HG03558 (cell line): ENCODE measurements at regions not wholly inside any gene's neighbourhood (a gene's known extent, or its start where the extent isn't known, plus 50 kb on each side); places are given as distances from the start of the nearest gene placed in this dataset.

ENCODE experiments used
- ATAC-seq: cut with Tn5 transposase; IDR thresholded peaks from one replicate; pipeline ENCODE4 v1.9.1; 2021; ENCODE audit warnings: moderate number of reproducible peaks; ENCODE audit not compliant: unreplicated experiment; ENCODE audit errors: extremely low read depth

DNA sequence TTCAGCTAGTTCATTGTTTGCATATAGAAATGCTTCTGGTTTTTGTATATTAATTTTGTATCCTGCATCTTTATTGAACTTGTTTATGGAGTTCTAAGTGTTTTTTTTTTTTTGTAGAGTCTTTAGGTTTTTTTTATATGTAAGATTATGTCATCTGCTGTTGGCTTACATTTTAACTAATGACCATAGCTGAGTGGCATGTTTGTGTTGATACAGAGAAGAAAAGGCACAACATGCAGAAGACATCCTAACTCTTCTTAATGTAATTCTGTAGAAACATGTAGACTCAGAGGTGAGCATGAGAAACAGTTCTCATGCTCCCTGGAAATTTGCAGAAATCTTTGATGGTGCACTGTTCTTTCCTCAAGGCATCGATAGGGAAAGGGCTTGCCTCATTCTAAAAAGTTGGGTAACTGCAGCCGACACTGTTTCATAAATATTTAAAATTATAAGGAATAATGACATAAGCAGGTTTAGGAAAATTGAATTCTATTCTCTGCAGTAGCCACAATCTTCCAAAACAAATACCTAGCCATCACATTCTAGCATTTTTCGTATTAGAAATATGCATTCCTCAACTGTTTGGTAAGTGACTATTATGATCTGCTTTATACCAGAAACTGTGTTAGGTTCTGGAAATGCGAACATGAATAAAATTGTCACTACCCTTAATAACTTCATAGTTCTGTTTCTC lies 499.6 kb upstream of the KCNMB2 start:
- no peak for ATAC-seq

DNA sequence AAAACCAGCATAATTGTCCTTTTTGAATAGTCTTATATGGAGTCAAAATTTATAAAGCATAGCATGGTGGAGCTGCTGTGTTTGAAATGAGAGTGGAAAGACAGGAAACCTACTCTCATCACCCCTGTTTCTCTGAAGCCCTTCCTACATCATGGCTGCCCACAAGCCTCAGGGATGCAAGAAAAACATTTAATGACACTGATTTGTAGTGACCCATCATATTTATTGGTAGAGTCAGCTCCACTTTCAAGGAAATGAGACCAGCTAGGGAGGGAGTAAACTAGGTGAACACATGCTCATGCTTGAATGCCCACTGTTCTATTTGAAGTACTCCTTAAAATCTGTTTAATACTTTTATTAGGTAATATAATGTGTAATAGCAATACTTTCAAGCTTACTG lies 494.3 kb upstream of the KCNMB2 start:
- no peak for ATAC-seq

DNA sequence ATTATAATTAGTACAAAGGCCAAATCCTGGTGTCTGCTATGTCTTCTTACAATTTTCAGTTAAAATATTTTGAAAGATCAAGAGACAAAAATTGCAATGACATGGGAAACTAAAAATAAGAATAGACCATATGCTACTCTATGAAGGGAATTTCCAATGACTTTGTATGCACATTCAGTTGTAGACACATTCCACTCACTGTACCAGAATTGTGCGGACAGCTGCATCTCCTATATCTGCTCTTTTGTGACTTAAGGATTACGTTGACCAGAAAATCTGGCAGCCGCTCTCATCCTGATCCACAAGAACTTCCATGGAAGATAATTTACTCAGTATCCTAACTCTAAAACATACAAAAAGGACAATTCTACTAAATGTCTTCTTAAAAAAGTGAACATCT lies 493.9 kb upstream of the KCNMB2 start:
- no peak for ATAC-seq

DNA sequence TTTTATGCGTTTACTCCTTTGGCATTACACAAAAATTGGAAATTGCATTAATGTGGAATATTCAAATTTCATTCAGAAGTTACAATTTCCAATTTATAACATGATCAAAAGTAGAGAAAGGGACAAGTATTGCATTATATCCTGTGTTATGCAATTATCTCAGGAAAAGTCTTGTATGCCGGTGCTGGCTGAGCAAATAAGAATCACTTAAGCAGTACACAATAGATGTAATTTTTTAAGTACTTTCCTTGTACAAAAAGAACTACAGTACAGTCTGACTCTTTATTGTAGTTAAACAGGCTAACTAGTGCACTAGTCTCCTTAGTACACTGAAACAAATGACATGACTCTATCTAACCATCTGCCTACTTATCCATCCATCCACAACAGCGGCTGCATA lies 493.2 kb upstream of the KCNMB2 start:
- no peak for ATAC-seq

GRCh38 chr3:178044320-178044719 lies 491.9 kb upstream of the KCNMB2 start:
- ATAC-seq = no peak

GRCh38 chr3:178047496-178047895 lies 488.7 kb upstream of the KCNMB2 start:
- no peak for ATAC-seq

DNA sequence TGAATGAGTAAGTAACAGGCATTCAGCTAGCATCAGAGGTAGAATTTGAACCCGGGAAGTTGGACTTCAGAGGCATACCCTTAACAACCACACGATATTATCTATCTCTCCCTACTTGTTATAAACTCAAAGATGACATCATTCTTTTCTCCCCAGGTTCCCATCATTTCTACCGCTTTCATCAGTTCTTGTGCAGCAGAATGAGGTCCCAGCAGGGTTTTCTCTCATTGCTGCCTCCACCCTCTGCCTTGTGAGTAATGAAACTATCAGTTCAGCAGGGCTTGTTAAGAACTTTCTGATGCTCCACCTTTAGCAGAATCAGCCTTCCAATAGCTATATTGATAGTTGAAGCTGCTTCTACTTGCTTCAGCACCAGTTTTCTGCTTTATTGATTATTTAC lies 487.5 kb upstream of the KCNMB2 start:
- ATAC-seq = no peak

DNA sequence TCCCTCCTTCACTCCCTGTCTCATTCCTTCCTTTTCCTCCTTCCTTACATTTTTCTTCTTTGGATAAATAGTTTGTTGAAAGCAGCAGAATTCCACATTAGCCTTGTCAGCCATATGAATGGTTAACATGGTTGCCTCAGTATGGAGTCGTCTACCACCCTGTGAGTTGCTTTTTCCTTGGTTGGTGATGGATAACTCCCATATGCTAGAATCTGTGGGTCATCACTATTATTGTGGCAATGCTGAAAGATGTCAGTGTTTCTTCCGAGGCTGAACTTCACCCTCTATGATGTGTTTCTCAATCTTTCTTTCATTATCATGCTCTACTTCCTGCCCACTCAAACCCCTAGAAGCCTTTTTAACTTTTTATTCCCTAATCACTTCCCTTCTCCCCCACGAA lies 481.8 kb upstream of the KCNMB2 start:
- no peak for ATAC-seq

DNA sequence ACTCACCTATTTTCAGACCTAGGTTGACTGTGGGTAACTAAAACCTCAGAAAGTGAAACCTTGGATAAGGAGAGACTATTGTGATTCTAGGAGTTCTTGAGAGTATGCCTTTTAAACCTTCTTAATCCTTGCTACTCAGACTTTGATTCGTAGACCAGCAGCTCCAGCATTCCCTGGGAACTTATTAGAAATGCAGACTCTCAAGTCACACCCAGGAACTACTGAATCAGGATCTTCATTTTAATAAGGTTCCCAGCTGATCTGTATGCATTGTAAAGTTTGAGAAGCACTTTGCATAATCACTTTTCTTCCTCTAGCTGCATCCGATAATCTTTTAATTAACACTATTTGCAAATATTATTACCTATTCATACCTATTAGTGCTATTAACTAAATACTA lies 480.3 kb upstream of the KCNMB2 start:
- no peak for ATAC-seq

DNA sequence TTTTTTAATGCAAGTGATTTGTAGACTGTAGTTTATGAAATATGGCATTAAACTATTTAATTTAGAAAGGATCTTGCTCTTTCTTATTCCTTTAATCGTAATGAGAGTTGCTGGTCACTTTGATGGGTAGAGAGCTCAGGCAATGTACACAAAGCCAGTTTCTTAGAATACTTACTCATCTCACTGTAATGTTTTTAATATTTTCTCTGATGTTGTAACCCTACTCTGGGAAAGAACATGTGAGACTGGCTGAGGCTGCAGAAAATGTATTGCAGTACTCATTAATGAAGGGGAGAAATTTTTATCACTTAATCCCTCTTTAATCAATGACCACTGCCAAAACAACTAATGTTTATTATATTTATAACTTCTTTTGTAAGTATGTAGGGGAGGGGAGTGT lies 479.4 kb upstream of the KCNMB2 start:
- ATAC-seq = no peak

DNA sequence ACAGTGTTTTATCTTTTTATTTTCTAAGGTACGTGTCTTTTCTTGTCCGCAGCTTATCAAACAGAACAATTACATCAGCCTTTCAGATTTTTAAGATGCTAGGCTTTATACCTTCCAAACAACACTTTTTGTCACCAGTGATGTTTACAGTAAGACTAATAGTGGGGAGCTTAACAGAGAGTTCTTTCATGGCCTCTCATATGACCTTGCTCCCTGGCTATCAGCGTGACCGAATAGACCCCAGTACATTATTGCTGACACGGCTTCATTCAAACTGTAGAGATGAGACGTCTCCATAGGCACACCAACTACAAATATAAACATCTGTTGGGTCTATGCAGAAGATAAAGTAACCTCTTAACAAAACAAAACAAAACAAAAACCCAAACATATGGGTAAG lies 477.6 kb upstream of the KCNMB2 start:
- no peak for ATAC-seq

DNA sequence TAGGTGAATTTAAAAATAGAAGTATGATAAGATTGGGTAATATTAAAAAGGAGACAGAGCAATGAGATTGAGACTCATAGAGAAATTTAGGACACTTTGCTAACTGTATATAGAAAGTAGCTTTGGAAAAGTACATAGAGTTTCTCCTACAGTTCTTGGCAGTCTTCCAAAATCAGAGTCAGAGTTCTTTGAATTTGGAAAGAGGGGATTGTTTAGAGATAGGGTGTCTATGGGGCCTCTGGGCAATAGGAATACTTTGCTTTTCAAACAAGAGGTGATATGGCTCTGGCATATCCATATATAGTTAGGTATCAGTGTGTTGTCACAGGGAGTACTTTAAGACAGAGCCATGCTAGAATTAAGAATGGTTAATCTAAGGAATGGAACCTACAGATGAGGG lies 477.1 kb upstream of the KCNMB2 start:
- no peak for ATAC-seq

GRCh38 chr3:178059836-178060235 lies 476.4 kb upstream of the KCNMB2 start:
- ATAC-seq = no peak

GRCh38 chr3:178060407-178060806 lies 475.8 kb upstream of the KCNMB2 start:
- no peak for ATAC-seq

GRCh38 chr3:178062126-178062525 lies 474.1 kb upstream of the KCNMB2 start:
- ATAC-seq = no peak

- no peak for ATAC-seq
Measured at GRCh38 chr3:178063461-178063860, 472.8 kb upstream of the KCNMB2 start.

DNA sequence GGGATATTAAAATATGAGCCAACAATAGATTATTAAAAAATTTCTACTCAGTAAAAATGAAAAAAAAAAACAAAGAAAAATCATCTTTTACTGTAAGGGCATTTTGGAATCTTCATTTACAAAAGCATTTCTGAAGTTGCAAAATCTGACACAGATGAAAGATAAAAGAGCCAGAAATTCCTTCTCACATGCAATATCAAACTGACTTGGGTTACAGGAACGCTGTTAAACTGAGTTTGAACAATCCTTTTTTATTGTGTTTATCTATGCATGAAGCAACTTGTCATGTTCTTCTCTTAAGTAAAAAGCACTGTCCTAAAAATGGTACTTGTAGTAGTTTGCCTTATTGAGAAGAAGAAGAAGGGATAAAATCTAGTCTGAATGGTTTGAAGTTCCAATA lies 468.5 kb upstream of the KCNMB2 start:
- ATAC-seq = no peak

DNA sequence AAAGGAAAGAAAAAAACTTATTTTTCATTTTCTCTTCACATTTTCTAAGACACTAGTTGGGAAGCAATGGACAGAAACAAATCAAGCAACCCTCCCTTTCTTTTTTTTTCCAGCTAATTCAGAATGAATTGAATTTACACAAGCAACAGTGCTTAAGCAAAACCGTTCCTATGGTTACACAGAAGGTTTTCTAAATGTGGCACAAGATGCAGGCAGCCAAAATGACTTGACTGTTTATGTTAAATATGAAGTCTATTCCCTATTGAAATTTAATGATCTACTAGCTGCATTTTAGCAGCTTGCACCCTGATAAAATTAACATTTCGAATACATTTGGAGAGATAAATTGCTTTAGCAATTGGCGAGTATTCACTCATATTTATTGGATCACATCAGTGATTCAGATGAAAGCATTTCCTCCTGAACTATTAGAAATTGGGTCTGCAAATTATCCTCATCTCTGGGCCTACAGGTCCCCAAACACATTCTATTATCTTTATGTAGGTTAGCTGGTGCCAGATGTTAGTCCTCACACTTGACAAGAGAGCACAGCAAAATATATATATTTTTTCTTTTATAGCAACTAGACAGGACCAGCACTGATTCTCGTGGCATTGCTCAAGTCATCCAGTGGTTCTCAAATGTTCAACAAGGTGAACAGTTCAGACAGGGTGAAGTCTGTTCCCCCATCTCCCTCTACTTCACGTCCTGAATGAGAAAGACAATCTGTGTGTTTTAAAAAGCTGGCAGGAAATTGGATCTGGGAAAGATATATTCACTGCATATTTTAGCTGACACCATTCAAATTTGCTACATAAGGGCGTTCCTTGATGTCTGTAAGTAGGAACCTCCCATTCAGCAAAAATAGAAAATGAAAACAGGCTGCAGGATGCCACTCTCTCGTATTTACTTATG lies 463.6 kb upstream of the KCNMB2 start:
- ATAC-seq = no peak

DNA sequence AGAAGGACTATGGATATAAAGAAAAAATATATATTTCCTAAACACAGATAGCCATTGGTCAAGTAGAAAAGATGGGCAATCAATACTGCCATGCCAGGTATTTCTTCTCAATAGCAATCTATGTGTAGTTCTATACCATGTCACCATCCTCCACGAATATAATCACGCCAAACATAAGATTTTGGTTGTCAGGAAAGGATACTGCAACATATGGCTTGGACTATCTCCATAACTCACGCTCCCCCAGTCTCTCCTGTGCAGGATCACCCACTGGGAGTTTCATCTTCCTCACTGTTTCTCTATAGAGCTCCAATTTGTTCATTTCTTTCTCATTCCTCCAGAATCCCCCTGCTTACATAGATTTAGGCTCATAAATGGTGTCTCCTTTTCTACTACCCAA lies 462.9 kb upstream of the KCNMB2 start:
- ATAC-seq = no peak

- no peak for ATAC-seq
Measured at GRCh38 chr3:178075344-178075743, 460.9 kb upstream of the KCNMB2 start.

DNA sequence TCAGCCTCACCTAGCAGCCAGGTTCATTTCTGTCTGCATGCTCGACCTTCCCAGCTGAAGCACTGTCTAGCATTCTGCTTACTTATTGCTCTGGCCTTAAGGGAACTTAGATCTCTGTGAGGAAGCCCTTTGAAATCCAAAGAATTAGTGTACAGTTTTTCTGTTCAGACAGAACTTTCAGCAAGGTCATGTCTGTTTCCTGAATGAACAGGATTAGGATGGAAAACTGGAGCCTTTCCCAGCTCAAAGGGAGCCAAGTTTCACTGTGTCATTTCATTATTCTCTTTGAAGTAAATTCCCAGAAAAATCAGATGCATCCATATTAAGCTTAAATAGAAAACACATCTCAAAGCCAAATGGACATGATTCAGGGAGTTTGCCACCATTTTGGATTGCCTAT lies 457.3 kb upstream of the KCNMB2 start:
- ATAC-seq = no peak

DNA sequence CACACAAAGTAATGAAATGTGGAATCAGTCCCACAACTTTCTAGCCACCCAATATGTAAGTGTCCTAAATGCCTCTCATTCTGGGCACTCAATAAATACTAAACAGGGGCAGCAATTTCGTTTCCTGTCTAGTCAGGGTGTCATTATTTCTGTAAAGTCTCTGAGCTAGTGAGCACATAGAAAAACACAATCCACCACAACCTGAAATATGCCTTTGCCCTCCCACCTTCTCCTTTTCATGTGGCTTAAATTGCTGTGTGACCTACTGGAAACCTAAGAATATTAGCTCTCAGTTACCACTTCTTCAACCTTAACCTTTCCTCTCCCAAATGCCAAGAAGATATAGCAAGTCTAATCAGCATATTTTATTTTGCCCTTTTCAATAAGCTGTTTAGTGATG lies 456.3 kb upstream of the KCNMB2 start:
- no peak for ATAC-seq
